ENCODE measurements at regions not wholly inside any gene's neighbourhood (a gene's known extent, or its start where the extent isn't known, plus 50 kb on each side); places are given as distances from the start of the nearest gene placed in this dataset.

DNA sequence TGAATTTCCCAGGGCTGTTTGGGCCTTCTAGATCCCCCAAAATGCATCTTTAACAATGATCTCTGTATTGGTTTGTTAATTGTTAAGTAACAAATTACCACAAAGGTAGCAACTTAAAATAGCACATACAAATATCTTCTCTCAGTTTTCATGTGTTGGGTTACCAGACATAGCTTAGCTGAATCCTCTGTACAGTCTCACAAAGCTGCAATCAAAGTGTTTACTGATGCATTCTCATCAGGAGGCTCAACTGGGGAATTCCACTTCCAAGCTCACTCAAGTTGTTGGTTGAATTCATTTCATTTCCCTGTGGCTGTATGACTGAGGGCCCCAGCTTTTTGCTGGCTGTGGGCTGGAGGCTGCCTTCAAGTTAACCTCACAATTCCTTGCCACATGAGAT, 297.6 kb downstream of the RPLP1 start:
- TF ChIP-seq, protein P1, sequence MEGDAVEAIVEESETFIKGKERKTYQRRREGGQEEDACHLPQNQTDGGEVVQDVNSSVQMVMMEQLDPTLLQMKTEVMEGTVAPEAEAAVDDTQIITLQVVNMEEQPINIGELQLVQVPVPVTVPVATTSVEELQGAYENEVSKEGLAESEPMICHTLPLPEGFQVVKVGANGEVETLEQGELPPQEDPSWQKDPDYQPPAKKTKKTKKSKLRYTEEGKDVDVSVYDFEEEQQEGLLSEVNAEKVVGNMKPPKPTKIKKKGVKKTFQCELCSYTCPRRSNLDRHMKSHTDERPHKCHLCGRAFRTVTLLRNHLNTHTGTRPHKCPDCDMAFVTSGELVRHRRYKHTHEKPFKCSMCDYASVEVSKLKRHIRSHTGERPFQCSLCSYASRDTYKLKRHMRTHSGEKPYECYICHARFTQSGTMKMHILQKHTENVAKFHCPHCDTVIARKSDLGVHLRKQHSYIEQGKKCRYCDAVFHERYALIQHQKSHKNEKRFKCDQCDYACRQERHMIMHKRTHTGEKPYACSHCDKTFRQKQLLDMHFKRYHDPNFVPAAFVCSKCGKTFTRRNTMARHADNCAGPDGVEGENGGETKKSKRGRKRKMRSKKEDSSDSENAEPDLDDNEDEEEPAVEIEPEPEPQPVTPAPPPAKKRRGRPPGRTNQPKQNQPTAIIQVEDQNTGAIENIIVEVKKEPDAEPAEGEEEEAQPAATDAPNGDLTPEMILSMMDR (IDR thresholded peaks at IDR 0.05), result no peak
- no peak for TF ChIP-seq EP300 (IDR thresholded peaks at IDR 0.05)
- no peak for TF ChIP-seq POLR2A (IDR thresholded peaks at IDR 0.05)

Measured in tibial nerve (tissue), 4 donors.